ENCODE measurements at regions not wholly inside any gene's neighbourhood (a gene's known extent, or its start where the extent isn't known, plus 50 kb on each side); places are given as distances from the start of the nearest gene placed in this dataset.

DNA sequence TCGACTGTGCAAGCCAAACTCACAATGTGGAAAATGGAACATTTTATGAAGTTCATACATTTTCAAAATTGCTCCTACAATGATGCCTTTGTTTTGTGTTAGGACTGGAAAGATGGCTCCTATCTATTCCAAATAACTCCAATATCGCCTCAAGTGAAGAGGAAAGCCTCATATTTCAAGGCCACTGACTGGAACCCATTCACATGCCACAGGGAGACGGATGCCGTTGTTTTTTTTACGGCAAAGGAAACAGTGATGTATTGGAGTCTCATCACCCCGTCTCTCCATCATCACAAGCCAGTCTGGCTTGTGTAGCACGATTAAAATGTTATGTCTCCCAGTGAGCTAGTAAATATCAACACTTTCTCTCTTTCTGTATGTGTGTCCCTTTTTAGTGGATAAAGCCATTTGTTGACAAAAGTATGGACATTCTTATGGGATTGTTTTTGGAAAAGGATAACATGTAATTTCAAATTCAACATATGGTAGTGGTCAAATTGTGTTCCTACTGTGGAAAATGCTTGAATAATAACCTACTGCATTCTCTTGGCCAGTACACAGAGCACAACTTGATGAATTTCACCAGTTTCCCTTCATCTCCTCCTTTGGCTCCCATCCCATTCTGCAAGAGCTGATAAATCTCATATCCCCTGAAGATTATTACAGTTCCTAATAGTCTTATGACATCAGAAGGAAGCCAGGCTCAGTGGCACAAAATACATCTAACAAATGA, 109.5 kb upstream of the PITRM1 start:
- no peak for TF ChIP-seq ARNTL (CRISPR knock-in tag; IDR thresholded peaks at IDR 0.05; ENCODE audit: borderline replicate concordance, low read depth)
- TF ChIP-seq, protein P1, sequence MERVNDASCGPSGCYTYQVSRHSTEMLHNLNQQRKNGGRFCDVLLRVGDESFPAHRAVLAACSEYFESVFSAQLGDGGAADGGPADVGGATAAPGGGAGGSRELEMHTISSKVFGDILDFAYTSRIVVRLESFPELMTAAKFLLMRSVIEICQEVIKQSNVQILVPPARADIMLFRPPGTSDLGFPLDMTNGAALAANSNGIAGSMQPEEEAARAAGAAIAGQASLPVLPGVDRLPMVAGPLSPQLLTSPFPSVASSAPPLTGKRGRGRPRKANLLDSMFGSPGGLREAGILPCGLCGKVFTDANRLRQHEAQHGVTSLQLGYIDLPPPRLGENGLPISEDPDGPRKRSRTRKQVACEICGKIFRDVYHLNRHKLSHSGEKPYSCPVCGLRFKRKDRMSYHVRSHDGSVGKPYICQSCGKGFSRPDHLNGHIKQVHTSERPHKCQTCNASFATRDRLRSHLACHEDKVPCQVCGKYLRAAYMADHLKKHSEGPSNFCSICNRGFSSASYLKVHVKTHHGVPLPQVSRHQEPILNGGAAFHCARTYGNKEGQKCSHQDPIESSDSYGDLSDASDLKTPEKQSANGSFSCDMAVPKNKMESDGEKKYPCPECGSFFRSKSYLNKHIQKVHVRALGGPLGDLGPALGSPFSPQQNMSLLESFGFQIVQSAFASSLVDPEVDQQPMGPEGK (CRISPR knock-in tag; IDR thresholded peaks at IDR 0.05; ENCODE audit: borderline replicate concordance) = no peak
